Fibroblast of villous mesenchyme (primary cell): ENCODE measurements at regions not wholly inside any gene's neighbourhood (a gene's known extent, or its start where the extent isn't known, plus 50 kb on each side); places are given as distances from the start of the nearest gene placed in this dataset.

Experiments used
- DNase-seq: peaks from one replicate; pipeline ENCODE4 v3.0.0-alpha.2; 2010; ENCODE audit warnings: low read depth
- H3K4me3 ChIP-seq: 2 replicates; pipeline ENCODE4 v1.5.1; 2011; ENCODE audit warnings: low read depth, mild to moderate bottlenecking, low read length
- CTCF ChIP-seq: IDR thresholded peaks from 2 replicates; pipeline ENCODE4 v1.5.1; 2012; ENCODE audit warnings: low read depth, mild to moderate bottlenecking, low read length; ENCODE audit not compliant: insufficient read depth

- no peak for DNase-seq
- H3K4me3 ChIP-seq: no peak overlapping the region
- no peak for TF ChIP-seq CTCF
Observed at GRCh38 chr4:131052646-131053045, 1956.7 kb downstream of the C4orf33 start.

- H3K4me3 ChIP-seq: no peak overlapping the region
- DNase-seq: no peak
- TF ChIP-seq CTCF: no peak
Observed at GRCh38 chr4:131054489-131055019, 1958.6 kb downstream of the C4orf33 start.

GRCh38 chr4:131061734-131062133, 1965.8 kb downstream of the C4orf33 start:
- no peak for TF ChIP-seq CTCF

GRCh38 chr4:131063878-131064277, 1967.9 kb downstream of the C4orf33 start:
- no peak for DNase-seq
- no peak for TF ChIP-seq CTCF
- H3K4me3 ChIP-seq: no peak overlapping the region

More at GRCh38 chr4:131061734-131062133, 1965.8 kb downstream of the C4orf33 start:
- no peak for DNase-seq
- H3K4me3 ChIP-seq: no peak overlapping the region

GRCh38 chr4:131081069-131081468, 1985.1 kb downstream of the C4orf33 start:
- no peak for DNase-seq
- H3K4me3 ChIP-seq: no peak overlapping the region
- no peak for TF ChIP-seq CTCF

- H3K4me3 ChIP-seq: no peak overlapping the region
- no peak for DNase-seq
- TF ChIP-seq CTCF: no peak
Observed at GRCh38 chr4:131084997-131085396, 1989.0 kb downstream of the C4orf33 start.

- no peak overlapping the region for H3K4me3 ChIP-seq
Observed at GRCh38 chr4:131091896-131092295, 1995.9 kb downstream of the C4orf33 start.

More at GRCh38 chr4:131091896-131092295, 1995.9 kb downstream of the C4orf33 start:
- DNase-seq: peak; percentile 45
- peak; percentile 32 for TF ChIP-seq CTCF
